ENCODE measurements at regions not wholly inside any gene's neighbourhood (a gene's known extent, or its start where the extent isn't known, plus 50 kb on each side); places are given as distances from the start of the nearest gene placed in this dataset.

DNA sequence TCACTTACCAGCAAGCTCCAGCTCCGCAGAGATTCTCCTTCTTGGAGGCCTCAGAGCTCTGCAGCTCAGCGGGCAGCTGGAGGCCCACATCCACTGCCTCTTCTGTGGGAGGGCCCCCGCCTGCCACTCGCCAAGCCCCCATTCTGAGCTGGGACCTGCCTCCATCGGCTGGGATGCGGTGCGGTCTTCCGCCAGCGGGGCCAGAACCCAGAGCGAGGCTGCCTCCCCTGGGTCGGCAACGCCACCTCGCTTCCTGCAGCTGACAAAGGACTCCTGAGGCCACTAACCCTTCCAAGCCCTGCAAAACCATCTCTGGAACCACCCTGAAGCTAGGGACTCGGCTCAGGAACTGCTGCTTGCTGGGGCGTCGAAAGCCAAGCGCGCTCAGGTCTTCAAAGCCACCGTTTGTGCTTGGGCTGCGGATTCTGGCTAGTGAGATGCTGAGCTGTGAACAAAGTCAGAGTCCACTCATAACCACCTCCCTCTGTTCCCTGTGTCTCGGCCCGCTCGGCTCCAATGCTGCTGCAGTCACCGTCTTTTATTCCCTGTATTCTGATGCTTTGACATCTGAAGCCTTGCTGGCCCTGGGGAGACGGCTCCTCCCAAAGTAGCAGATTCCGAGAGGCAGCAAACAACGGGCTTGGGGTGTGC lies 174.3 kb downstream of the ENGASE start:
- no peaks in the 10 kb centered on the region for H3K36me3 ChIP-seq
- DNase-seq (ENCODE audit: low spot score): no peak
- H3K27ac ChIP-seq: no peak overlapping the region
- TF ChIP-seq CTCF (IDR thresholded peaks at IDR 0.05): no peak
- H3K4me3 ChIP-seq: no peak overlapping the region
- H3K27me3 ChIP-seq (replicated peaks; ENCODE audit: insufficient read depth): no peaks in the 10 kb centered on the region
- H3K9me3 ChIP-seq: no peaks in the 10 kb centered on the region
- ATAC-seq (ENCODE audit: insufficient number of reproducible peaks, low FRiP score, low read depth): no peak
- H3K4me1 ChIP-seq (ENCODE audit: control insufficient read depth in 1 of 2, low read depth in 2 of 2): no peaks in the 10 kb centered on the region

- Histone ChIP-seq H3K4me1 (ENCODE audit: control insufficient read depth in 1 of 2, low read depth in 2 of 2) (no peaks in the 10 kb centered on the region), H3K9me3 (no peaks in the 10 kb centered on the region), H3K27me3 (replicated peaks; ENCODE audit: insufficient read depth) (no peaks in the 10 kb centered on the region), H3K27ac (no peak overlapping the region), H3K36me3 (no peaks in the 10 kb centered on the region), H3K4me3 (no peak overlapping the region)
- no peak for TF ChIP-seq CTCF (IDR thresholded peaks at IDR 0.05)
- DNase-seq (ENCODE audit: low spot score): no peak
- ATAC-seq (ENCODE audit: insufficient number of reproducible peaks, low FRiP score, low read depth): no peak
These were observed 171.9 kb downstream of the ENGASE start for GRCh38 chr17:79246225-79247190.

DNA sequence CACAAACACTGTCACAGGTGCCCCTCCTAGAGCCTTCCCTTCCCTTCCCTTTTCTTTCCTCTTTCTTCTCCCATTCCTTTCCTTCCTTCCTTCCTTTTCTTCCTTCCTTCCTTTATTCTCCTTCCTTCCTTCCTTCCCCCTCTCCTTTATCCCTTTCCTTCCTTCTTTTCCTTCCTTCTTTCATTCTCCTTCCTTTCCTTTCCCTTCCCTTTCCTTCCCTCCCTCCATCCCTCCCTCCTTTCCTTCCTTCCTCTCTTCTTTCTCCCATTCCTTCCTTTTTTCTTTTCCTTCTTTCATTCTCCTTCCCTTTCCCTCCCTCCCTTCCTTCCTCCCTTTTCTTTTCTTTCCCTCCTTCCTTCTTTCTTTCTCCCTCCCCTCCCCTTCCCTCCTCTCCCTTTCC lies 170.0 kb downstream of the ENGASE start:
- Histone ChIP-seq H3K27me3 (replicated peaks; ENCODE audit: insufficient read depth) (no peaks in the 10 kb centered on the region), H3K4me1 (ENCODE audit: control insufficient read depth in 1 of 2, low read depth in 2 of 2) (no peaks in the 10 kb centered on the region)
- no peak for ATAC-seq (ENCODE audit: insufficient number of reproducible peaks, low FRiP score, low read depth)

DNA sequence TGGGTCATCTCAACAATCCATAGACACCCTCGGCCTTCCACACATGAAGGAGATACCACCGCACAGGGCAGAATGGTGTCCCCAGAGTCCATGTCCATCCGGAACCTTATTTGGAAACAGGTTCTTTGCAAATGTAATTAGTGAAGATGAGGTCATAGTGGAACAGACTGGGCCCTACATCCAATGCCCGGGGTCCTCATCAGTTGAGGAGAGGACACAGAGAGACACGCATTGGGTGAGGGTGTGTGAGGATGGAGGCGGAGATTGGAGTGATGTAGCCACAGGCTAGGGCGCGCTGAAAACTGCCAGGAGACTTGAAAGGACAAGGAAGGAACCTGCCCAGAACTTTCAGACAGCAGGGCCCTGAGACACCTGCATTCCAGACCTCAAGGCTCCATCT lies 169.4 kb downstream of the ENGASE start:
- DNase-seq (ENCODE audit: low spot score) (no peak), ATAC-seq (ENCODE audit: insufficient number of reproducible peaks, low FRiP score, low read depth) (no peak)

More for the DNA sequence above, 170.0 kb downstream of the ENGASE start:
- H3K27ac ChIP-seq: no peak overlapping the region
- no peaks in the 10 kb centered on the region for H3K9me3 ChIP-seq
- no peak for DNase-seq (ENCODE audit: low spot score)
- TF ChIP-seq CTCF (IDR thresholded peaks at IDR 0.05): no peak
- no peak overlapping the region for H3K4me3 ChIP-seq
- H3K36me3 ChIP-seq: no peaks in the 10 kb centered on the region

More for the DNA sequence above, 169.4 kb downstream of the ENGASE start:
- Histone ChIP-seq H3K4me3 (no peak overlapping the region), H3K4me1 (ENCODE audit: control insufficient read depth in 1 of 2, low read depth in 2 of 2) (no peaks in the 10 kb centered on the region), H3K9me3 (no peaks in the 10 kb centered on the region), H3K27me3 (replicated peaks; ENCODE audit: insufficient read depth) (no peaks in the 10 kb centered on the region), H3K36me3 (no peaks in the 10 kb centered on the region), H3K27ac (no peak overlapping the region)
- TF ChIP-seq CTCF (IDR thresholded peaks at IDR 0.05): no peak

All from thoracic aorta (tissue), 2 donors.